Panc1 (cell line): ENCODE measurements at regions not wholly inside any gene's neighbourhood (a gene's known extent, or its start where the extent isn't known, plus 50 kb on each side); places are given as distances from the start of the nearest gene placed in this dataset.

Source experiments
- CTCF ChIP-seq: fragments of 450-650 bp; IDR thresholded peaks from 2 replicates; pipeline ENCODE4 v1.5.1; 2017; ENCODE audit warnings: mild to moderate bottlenecking
- SIN3A ChIP-seq: IDR thresholded peaks from 2 replicates; pipeline ENCODE4 v1.6.1; 2012; ENCODE audit warnings: low read depth, mild to moderate bottlenecking, low read length, moderate library complexity, borderline replicate concordance; ENCODE audit not compliant: insufficient read depth

- no peak for TF ChIP-seq CTCF
- TF ChIP-seq SIN3A = no peak
These were observed 110.1 kb downstream of the FBXO8 start for GRCh38 chr4:174173360-174173759.
